ENCODE measurements at regions not wholly inside any gene's neighbourhood (a gene's known extent, or its start where the extent isn't known, plus 50 kb on each side); places are given as distances from the start of the nearest gene placed in this dataset.

GRCh38 chr2:180653481-180653880 lies 326.9 kb upstream of the UBE2E3 start:
- no peaks in the 10 kb centered on the region for H3K27me3 ChIP-seq
- DNase-seq = no peak
- H3K36me3 ChIP-seq = no peaks in the 10 kb centered on the region
- intact Hi-C loops (cut with DNase I) = no loop called here
- no peak overlapping the region for H3K4me3 ChIP-seq
- TF ChIP-seq POLR2A (IDR thresholded peaks at IDR 0.05) = no peak
- no peak for TF ChIP-seq CTCF (IDR thresholded peaks at IDR 0.05)
- no peaks in the 10 kb centered on the region for H3K9me3 ChIP-seq
- H3K4me1 ChIP-seq = no peaks in the 10 kb centered on the region
- no peak for ATAC-seq
- no peak overlapping the region for H3K27ac ChIP-seq

- no peaks in the 10 kb centered on the region for H3K27me3 ChIP-seq
- no peak for TF ChIP-seq CTCF (IDR thresholded peaks at IDR 0.05)
- TF ChIP-seq POLR2A (IDR thresholded peaks at IDR 0.05) = no peak
- intact Hi-C loops (cut with DNase I) = no loop called here
- H3K4me3 ChIP-seq = no peak overlapping the region
- H3K27ac ChIP-seq = no peak overlapping the region
- ATAC-seq (no peak), DNase-seq (no peak)
- H3K4me1 ChIP-seq = no peaks in the 10 kb centered on the region
- no peaks in the 10 kb centered on the region for H3K36me3 ChIP-seq
- H3K9me3 ChIP-seq = no peaks in the 10 kb centered on the region
Measured at GRCh38 chr2:180652794-180653193, 327.6 kb upstream of the UBE2E3 start.

GRCh38 chr2:180651596-180651995 lies 328.8 kb upstream of the UBE2E3 start:
- 70% methylated on average over 8 of the region's 8 CpGs for WGBS (ENCODE audit: insufficient coverage, low coverage, low lambda C conversion rate, missing lambda C conversion rate)
- Histone ChIP-seq H3K4me3 (no peak overlapping the region), H3K4me1 (no peaks in the 10 kb centered on the region), H3K36me3 (no peaks in the 10 kb centered on the region), H3K27me3 (no peaks in the 10 kb centered on the region), H3K27ac (no peak overlapping the region), H3K9me3 (no peaks in the 10 kb centered on the region)
- DNase-seq (no peak), ATAC-seq (no peak)
- intact Hi-C loops (cut with DNase I) = no loop called here
- TF ChIP-seq POLR2A (IDR thresholded peaks at IDR 0.05) = no peak
- TF ChIP-seq CTCF (IDR thresholded peaks at IDR 0.05) = no peak

- Histone ChIP-seq H3K4me1 (no peaks in the 10 kb centered on the region), H3K36me3 (no peaks in the 10 kb centered on the region), H3K27ac (no peak overlapping the region), H3K27me3 (no peaks in the 10 kb centered on the region), H3K9me3 (no peaks in the 10 kb centered on the region), H3K4me3 (no peak overlapping the region)
- WGBS (ENCODE audit: insufficient coverage, low coverage, low lambda C conversion rate, missing lambda C conversion rate) = 28% methylated on average over 3 of the region's 3 CpGs
- no peak for TF ChIP-seq POLR2A (IDR thresholded peaks at IDR 0.05)
- no peak for TF ChIP-seq CTCF (IDR thresholded peaks at IDR 0.05)
- intact Hi-C loops (cut with DNase I) = no loop called here
- peak in 1 of 4 donors; percentile 26 for ATAC-seq
- DNase-seq = no peak
Measured at GRCh38 chr2:180647621-180648020, 332.8 kb upstream of the UBE2E3 start.

- ATAC-seq = no peak
- intact Hi-C loops (cut with DNase I) = no loop called here
Measured at GRCh38 chr2:180647221-180647620, 333.2 kb upstream of the UBE2E3 start.

More at GRCh38 chr2:180647221-180647620, 333.2 kb upstream of the UBE2E3 start:
- no peak for DNase-seq
- Histone ChIP-seq H3K9me3 (no peaks in the 10 kb centered on the region), H3K4me3 (no peak overlapping the region), H3K36me3 (no peaks in the 10 kb centered on the region), H3K4me1 (no peaks in the 10 kb centered on the region), H3K27me3 (no peaks in the 10 kb centered on the region), H3K27ac (no peak overlapping the region)
- TF ChIP-seq POLR2A (IDR thresholded peaks at IDR 0.05) (no peak), CTCF (IDR thresholded peaks at IDR 0.05) (no peak)

Measured in right lobe of liver (tissue), 6 donors.